ENCODE measurements at regions not wholly inside any gene's neighbourhood (a gene's known extent, or its start where the extent isn't known, plus 50 kb on each side); places are given as distances from the start of the nearest gene placed in this dataset.
A peak's percentile ranks its signal among the peaks of the same experiment; 100 is the strongest.

GRCh38 chr19:13597640-13598039 lies 91.4 kb upstream of the CACNA1A start:
- Mint-ChIP-seq H3K36me3 (ENCODE audit: low read depth) (no peaks in the 10 kb centered on the region), H3K9me3 (no peaks in the 10 kb centered on the region), H3K4me3 (no peak overlapping the region), H3K4me1 (peaks cover 2% of the 10 kb centered on the region; the same call in 2 of the 3 replicates), H3K27ac (no peak overlapping the region), H3K27me3 (ENCODE audit: insufficient read depth, low read depth, poor library complexity) (peaks cover 4% of the 10 kb centered on the region)
- Histone ChIP-seq H3K27ac (ENCODE audit: low read depth) (no peak overlapping the region), H3K4me2 (no peak overlapping the region), H3K36me3 (ENCODE audit: insufficient read depth) (no peaks in the 10 kb centered on the region), H3K79me2 (replicated peaks; ENCODE audit: insufficient read depth) (no peaks in the 10 kb centered on the region), H3K4me1 (ENCODE audit: insufficient read depth) (peaks cover 3% of the 10 kb centered on the region; the same call in 1 of the 2 replicates), H3K4me3 (no peak overlapping the region), H3K27me3 (ENCODE audit: insufficient read depth) (no peaks in the 10 kb centered on the region), H3K9me2 (ENCODE audit: insufficient read depth) (no peaks in the 10 kb centered on the region), H2AFZ (no peak overlapping the region), H4K20me1 (replicated peaks; ENCODE audit: insufficient read depth) (no peaks in the 10 kb centered on the region), H3F3A (replicated peaks; ENCODE audit: low read depth) (no peaks in the 10 kb centered on the region)
- DNase-seq (ENCODE audit: low spot score): peak; percentile 76
- TF ChIP-seq CTCF (conservative IDR thresholded peaks at IDR 0.05; ENCODE audit: low read depth in 2 of 2) (peak; percentile 67 to 91), CREB1 (CRISPR knock-in tag; IDR thresholded peaks at IDR 0.05; ENCODE audit: low read depth) (no peak)
- peak; percentile 94 for ATAC-seq

DNA sequence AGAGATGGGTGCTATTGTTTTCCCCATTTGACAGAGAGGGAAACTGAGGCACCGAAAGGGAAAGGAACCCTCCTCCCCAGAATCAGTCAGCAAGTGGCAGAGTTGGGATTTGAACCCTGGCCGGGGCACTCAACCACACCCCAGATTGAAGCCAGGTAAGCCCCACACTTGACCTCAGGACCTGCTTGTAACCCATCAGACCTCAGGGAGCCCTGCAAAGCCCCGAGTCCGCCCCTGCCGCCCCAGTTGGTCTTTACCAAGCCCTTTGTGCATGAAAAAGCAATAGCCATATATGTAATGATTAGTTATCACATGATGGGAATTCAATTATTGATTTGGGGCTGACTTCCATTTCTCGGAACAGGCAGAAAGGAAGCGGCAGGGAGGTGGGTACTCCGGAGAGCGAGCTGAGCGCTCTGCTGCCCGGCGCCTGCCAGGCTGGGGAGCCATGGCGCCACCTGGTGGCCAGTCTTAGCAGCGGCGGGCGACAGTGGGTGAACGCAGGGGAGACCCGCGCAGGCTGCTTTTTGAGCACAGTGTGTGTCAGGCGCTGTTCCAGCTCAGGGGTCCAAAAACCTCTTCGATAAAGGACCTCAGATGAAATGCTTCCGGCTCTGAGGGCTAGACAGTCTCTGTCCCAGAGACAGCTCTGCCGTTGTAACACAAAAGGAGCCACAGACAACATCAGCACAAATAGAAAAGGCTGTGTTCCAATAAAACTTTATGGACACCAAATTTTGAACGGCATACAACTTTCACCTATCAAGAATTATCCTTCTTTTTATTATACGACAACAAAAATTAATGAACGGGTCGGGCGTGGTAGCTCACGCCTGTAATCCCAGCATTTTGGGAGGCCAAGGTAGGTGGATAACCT lies 82.9 kb upstream of the CACNA1A start:
- no peak for TF ChIP-seq NANOG (IDR thresholded peaks at IDR 0.05; ENCODE audit: borderline replicate concordance)
- TF ChIP-seq ZNF331 (CRISPR knock-in tag; IDR thresholded peaks at IDR 0.05; ENCODE audit: low read depth): no peak
- TF ChIP-seq CTCF (conservative IDR thresholded peaks at IDR 0.05; ENCODE audit: low read depth in 2 of 2): peak; percentile 94 to 98
- no peak for TF ChIP-seq POLR2AphosphoS5 (IDR thresholded peaks at IDR 0.05; ENCODE audit: low read depth)
- no peak for TF ChIP-seq ZNF114 (CRISPR knock-in tag; IDR thresholded peaks at IDR 0.05)
- no peak for TF ChIP-seq JUNB (IDR thresholded peaks at IDR 0.05; ENCODE audit: unreplicated experiment)
- Histone ChIP-seq H3F3A (replicated peaks; ENCODE audit: low read depth) (no peaks in the 10 kb centered on the region), H4K20me1 (replicated peaks; ENCODE audit: insufficient read depth) (no peaks in the 10 kb centered on the region), H3K4me3 (no peak overlapping the region), H3K79me2 (replicated peaks; ENCODE audit: insufficient read depth) (no peaks in the 10 kb centered on the region), H2AFZ (peak overlapping the region; percentile 67; the same call in 1 of the 2 replicates), H3K27ac (ENCODE audit: low read depth) (no peak overlapping the region), H3K4me1 (ENCODE audit: insufficient read depth) (no peaks in the 10 kb centered on the region), H3K36me3 (ENCODE audit: insufficient read depth) (no peaks in the 10 kb centered on the region), H3K4me2 (no peak overlapping the region), H3K27me3 (ENCODE audit: insufficient read depth) (no peaks in the 10 kb centered on the region), H3K9me2 (ENCODE audit: insufficient read depth) (no peaks in the 10 kb centered on the region)
- Mint-ChIP-seq H3K9me3 (no peaks in the 10 kb centered on the region; the same call in 2 of the 3 replicates), H3K27ac (no peak overlapping the region), H3K36me3 (ENCODE audit: low read depth) (no peaks in the 10 kb centered on the region), H3K27me3 (ENCODE audit: insufficient read depth, low read depth, poor library complexity) (peaks cover 3% of the 10 kb centered on the region), H3K4me1 (no peaks in the 10 kb centered on the region), H3K4me3 (no peak overlapping the region)
- ATAC-seq (peak; percentile 99), DNase-seq (ENCODE audit: low spot score) (peak; percentile 83)

All from GM23338 (cell line).